Erythroblast (primary cell): ENCODE measurements at regions not wholly inside any gene's neighbourhood (a gene's known extent, or its start where the extent isn't known, plus 50 kb on each side); places are given as distances from the start of the nearest gene placed in this dataset.

ENCODE experiments used
- GATA1 ChIP-seq: IDR thresholded peaks from 2 replicates; pipeline ENCODE4 v1.6.1; 2011; ENCODE audit warnings: low read depth, mild to moderate bottlenecking, control low read depth, low read length, moderate library complexity
- POLR2A ChIP-seq: IDR thresholded peaks from 2 replicates; pipeline ENCODE4 v1.6.1; 2011; ENCODE audit warnings: mild to moderate bottlenecking, low read length

DNA sequence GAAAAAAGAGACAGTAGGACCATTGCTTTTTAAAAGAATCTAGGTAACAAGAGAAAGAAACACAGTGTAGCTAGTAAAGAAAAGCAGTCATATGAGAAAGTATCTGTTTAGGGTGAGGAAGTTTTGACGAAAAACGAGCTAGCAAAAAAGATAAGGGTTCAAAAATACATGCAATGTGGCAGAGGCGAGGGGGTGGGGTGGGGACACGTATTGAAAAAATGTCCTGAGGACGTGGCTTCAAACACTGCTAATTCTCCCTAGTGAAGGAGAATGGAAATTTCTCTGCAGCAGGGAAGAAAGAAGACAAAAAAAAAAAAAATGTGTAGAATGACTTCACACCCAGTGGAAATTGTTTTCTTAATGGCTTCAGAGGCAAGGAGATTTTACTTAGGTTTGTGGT lies 856.4 kb upstream of the INTU start:
- TF ChIP-seq POLR2A: no peak
- no peak for TF ChIP-seq GATA1
